Fibroblast of lung (primary cell): ENCODE measurements at regions not wholly inside any gene's neighbourhood (a gene's known extent, or its start where the extent isn't known, plus 50 kb on each side); places are given as distances from the start of the nearest gene placed in this dataset.

Experiments
- EZH2 ChIP-seq: IDR thresholded peaks from 2 replicates; pipeline ENCODE4 v1.5.1; 2012; ENCODE audit warnings: low read length, control low read depth, mild to moderate bottlenecking; ENCODE audit errors: missing control alignments
- TF ChIP-seq, protein P1 (sequence below), 2 donors: IDR thresholded peaks in 1 of 2; conservative IDR thresholded peaks in 1 of 2; 1 replicate in 1 of 2; 2 replicates in 1 of 2; pipeline ENCODE4 v1.5.1; 2011 to 2012; ENCODE audit warnings: low read length in 2 of 2, control low read depth in 1 of 2, inconsistent platforms in 1 of 2, low read depth in 1 of 2, mild to moderate bottlenecking in 1 of 2

DNA sequence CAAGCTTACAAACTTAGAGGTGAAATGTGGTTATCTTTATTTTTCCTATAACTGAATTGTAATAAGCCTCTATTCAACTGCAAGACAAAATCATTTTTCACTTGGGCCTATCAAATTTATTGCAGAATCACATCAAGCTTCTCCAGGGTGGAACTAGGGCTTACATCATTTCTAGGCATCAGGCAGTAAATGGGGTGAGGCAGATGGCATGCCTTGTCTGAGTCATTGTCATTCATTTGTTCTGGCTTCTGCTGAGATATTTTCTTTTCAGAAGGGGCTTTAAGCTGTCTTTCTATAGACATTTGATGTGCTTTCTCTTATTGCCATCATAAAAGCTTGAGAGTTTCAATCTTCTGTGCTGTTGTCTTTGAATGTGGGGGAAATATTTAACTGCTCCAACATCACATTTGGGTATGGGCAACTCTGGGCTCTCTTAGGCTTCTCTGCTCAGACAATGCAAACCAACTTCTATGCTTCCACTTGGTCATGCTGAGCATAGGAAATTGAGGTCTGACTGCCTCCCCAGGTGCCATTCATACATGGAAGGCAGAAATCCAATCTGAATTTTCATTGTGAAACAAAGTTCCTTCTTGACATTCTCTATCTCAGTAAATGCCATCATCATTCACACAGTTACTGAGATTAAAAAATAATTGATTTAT lies 225.8 kb upstream of the GIMD1 start:
- TF ChIP-seq, protein P1, sequence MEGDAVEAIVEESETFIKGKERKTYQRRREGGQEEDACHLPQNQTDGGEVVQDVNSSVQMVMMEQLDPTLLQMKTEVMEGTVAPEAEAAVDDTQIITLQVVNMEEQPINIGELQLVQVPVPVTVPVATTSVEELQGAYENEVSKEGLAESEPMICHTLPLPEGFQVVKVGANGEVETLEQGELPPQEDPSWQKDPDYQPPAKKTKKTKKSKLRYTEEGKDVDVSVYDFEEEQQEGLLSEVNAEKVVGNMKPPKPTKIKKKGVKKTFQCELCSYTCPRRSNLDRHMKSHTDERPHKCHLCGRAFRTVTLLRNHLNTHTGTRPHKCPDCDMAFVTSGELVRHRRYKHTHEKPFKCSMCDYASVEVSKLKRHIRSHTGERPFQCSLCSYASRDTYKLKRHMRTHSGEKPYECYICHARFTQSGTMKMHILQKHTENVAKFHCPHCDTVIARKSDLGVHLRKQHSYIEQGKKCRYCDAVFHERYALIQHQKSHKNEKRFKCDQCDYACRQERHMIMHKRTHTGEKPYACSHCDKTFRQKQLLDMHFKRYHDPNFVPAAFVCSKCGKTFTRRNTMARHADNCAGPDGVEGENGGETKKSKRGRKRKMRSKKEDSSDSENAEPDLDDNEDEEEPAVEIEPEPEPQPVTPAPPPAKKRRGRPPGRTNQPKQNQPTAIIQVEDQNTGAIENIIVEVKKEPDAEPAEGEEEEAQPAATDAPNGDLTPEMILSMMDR (conservative IDR thresholded peaks at IDR 0.05 in 1 of 2, IDR thresholded peaks at IDR 0.05 in 1 of 2; ENCODE audit: low read depth in 1 of 2, low read length in 2 of 2): no peak
- TF ChIP-seq EZH2: no peak
